GM18520 (cell line): ENCODE measurements at regions not wholly inside any gene's neighbourhood (a gene's known extent, or its start where the extent isn't known, plus 50 kb on each side); places are given as distances from the start of the nearest gene placed in this dataset.
A peak's percentile ranks its signal among the peaks of the same experiment; 100 is the strongest.

Experiments used
- ATAC-seq: cut with Tn5 transposase; IDR thresholded peaks from one replicate; pipeline ENCODE4 v1.9.1; 2021; ENCODE audit not compliant: unreplicated experiment

DNA sequence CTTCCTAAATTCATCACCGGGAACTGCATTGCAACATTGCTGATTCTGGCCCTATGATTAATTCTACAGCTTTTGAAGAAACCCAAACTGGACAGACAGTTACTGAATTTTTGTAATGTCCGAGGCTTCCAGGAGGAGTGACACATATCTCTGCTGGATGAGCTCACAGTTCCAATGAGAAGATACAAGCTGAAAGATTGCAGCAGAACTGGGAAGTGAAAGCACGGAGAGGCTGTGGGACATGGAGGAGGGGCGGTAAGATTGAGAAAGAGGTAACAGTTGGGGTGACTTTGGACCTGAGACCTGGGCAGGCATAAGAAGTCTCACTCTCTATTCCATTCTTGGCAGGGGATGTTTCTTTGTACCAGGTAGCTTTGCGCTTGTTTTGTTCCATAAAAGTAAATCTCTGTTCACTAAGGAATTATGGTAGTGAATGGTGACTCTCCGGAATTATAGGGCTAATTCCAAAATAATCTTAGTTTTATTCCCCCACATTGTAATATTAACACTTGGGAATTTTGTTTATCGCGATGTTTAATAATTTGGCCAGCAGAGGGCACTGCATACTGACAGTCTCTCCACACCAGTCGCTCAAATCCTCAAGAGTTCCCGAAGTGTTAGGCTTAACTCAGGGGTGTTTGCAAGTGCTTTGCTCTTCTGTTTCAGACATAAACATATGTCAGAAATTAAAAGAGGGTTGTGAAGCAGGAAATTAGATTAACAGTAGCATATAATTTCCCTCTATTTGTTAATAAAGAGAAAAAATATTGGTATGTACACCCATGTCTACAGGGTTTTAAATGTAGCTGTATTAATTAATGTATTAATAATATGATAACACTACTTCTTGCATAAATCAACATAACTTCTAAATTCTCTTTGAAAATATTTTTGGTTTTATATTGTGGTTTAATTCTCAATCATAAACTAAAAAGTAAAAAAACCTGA lies 201.4 kb downstream of the SOCS6 start:
- no peak for ATAC-seq

DNA sequence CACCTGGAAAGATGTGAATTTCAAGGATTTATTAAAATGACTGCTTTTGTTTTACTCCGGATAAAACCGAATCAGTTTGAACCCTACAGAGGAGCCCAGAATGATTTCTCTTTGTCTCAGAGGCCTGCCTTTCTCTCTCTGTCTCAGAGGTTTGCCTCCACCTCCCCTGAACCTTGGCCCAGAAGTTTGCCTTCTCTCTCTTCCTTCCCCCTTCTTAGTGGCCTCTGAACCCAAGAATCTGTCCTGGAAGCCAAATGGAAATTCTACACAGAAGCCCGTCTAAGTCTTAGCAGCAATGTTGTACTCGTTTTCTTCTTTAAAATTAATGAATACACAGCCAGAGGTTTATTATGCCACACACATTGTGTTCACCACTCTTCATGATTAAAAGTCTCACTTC lies 200.7 kb downstream of the SOCS6 start:
- no peak for ATAC-seq

DNA sequence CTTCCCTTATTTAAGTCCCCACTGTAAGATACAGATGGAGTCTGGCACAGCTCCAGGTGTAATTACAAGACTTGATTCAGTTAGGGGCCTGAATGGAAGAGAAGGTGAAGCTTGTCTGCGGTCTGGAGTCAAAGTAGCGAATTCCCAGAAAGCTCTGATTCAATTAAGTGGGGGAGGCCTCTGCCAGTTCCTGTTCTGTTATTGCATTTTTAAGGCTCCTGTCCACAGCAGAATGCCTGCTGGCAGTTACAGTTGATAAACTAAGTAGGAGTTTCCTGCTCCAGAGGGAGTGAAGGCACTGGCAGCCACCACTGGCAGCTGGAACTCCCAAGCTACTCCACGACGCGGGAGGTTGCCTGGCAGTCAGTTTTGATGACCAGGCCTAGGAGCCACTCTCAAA lies 181.1 kb downstream of the SOCS6 start:
- ATAC-seq, result no peak

DNA sequence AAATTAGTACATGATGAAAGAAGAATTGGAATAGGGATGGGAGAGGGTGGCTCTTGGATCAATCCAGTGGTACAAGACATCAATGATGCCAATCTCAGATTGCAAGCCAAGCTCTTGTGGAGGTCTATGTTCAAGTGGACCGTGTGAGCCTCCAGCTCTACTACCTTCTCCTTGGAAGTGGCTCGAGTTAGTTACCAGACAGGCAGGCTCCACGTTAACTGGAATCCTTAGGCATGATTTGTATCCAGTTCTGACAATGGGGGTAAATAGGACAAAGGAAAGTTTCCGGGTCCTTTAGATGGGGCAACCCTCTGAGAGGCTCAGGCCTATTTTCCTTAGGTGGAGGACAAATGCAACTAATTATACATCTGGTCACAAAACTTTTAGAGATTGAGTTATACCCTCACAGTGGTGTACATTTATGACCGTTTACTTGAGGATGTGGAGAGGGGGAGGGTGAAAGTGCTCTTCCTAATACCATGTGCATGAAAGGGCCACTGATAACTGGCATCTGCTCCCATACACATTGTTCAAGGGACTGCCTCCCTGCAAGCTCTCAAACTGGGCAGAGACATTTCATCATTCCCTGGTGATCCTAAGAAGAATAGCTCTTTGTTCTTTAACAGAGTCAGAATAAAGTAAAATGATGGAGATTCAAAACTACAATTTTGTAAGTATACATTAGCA lies 180.2 kb downstream of the SOCS6 start:
- ATAC-seq, result no peak

DNA sequence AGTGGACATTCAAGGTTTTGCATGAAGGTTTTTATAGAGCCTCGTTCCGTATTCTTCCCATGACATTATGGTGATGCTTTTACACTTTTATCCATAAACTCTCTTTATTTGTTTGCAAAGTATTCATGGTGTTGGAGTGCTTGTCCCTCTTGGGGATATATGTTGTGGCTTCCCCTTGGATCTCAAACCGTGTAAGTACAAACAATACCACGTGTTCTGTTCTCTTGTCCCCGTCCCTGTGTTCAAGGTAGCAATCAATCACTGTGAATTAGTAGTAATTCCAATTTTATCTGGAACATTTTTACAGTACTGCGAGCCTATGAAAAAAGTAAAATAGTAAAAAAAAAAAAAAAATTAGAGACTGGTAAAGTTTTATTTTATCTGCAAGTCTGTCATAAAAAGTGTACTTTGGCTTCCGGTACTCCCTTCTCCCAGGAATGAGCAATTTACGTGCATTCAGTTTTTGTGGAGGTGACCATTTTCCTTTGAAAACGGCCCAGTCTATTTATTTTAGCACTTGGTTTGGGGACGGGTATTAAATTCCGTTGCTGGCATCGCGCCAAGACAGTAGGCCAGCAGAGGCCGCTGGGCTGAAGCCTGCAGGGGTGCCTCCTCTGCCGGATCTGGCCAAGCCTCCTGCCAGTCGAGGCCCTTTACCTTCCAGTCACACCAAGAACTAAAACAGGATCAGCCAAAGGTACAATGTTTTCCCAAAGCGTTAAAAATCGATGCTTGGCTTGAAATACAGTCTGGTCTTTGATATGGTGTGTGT lies 175.7 kb downstream of the SOCS6 start:
- no peak for ATAC-seq

DNA sequence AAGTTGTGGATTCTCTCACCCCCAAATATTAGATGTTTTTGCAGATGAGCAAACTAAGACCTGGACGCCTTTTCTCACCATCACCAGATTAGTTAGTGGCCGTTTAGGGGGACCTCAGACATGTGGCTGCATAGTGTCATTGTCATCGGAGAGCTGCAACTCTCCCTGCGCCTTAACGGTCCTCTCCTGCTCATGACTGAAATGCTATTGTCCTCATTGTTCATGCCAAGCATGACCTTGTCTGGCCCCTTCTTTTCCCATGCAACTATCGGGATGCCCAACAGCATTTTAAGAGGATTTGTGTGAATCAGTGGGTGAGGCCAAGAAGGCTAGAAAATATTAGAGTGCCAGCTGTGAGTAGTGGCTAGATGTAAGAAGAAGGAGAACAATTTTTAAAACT lies 174.2 kb downstream of the SOCS6 start:
- no peak for ATAC-seq

DNA sequence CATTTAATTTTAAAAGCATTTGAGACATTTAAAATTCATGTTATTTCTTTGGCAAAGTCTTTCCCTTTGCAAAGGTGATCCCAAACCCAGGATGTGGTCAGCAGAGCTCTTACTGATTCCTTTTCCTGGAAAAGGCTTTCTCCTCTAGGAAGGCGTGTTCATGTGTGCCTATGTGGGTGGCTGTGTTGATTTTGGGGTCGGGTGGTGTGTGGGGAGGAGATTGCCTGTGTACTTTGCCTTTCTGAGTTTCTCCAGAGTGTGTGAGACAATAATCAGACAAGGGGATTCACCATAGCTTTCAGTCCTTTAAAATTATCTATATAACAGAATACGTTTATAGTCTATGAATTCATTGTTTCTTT lies 173.2 kb downstream of the SOCS6 start:
- ATAC-seq, result no peak

DNA sequence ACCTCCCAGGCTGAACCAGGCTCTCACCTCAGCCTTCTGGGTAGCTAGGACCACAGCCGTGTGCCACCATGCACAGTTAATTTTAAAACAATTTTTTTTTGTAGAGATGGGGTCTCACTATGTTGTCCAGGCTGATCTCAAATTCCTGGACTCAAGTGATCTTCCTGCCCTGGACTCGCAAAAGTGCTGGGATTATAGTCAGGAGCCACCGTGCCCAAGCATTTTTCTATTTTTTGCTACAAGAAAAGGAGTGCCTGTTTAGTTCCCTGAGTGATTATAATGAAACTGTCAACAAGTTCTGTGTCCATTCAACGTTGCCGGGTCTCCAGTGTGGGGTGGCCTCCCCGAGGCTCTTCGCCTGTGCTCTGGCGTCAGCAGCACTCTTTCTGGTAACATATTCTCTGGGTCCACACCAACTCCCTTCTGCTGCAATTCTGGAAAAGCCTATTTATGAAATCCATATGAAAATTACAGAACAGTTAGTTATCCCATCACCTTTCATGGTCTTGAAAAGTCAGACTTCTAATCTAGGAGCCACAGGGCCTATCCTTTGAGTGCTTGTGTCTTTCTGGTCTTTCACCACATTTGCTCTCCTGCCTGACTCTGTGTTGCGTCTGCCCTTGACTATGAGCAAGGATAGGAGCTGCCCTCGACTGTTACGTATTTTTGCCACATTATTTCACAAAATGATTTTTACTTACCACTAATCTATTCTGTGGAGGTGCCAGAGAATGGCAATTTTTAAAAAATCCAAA lies 172.7 kb downstream of the SOCS6 start:
- no peak for ATAC-seq

DNA sequence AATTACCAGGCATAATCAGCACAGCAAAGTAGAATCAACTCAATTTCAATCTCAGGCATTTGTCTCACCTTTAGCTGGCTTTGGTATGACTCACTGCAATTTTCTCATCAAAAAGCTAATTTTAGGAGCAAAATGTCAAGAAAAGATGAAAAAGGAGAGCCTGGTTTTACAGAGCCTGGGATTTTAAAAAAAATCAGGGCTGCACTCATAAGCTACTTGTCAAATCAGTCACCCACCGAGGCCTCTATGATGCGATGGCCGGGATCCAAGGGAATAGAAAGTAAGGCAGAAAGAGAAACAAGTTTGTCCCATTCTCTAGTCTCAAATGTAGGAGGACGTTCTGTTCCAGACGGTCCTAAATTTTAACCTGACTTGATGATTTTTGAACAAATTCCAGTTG lies 170.9 kb downstream of the SOCS6 start:
- no peak for ATAC-seq

DNA sequence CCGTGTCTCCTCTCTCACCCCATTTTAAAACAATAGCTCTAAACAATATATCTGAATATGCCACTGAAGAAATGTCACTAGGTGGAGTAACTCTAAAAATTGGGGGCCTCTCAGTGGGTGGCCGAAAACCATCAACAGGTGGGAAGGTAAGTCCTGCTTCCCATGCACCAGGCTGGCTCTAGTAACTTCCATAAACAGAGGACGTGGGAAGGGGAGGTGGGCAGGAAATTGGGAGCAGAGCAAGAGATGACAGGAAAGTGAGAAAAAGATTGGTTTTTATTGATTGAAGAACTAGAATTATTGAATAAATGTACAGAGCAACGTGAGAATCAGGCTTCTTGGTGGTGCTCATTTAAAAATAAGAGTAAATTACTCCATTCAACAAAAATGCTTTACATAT lies 170.4 kb downstream of the SOCS6 start:
- no peak for ATAC-seq

DNA sequence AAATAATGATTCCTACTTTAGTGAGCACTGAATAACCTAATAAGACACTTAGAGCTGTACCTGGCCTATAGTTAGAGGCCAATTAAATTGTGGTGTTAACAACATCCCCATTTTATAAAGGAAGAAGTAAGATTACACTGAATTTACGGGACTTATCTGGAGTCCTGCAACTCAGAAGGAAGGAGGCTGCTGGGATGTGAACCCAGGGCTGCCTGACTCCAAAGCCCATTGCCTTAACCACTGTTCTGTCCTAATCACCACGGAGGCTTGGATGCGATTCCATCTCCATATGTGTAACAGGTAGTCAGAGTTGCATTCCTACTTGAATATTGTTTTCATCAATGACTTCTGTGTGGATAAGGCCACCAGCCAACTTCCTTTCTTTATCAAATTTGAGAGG lies 168.9 kb downstream of the SOCS6 start:
- no peak for ATAC-seq

DNA sequence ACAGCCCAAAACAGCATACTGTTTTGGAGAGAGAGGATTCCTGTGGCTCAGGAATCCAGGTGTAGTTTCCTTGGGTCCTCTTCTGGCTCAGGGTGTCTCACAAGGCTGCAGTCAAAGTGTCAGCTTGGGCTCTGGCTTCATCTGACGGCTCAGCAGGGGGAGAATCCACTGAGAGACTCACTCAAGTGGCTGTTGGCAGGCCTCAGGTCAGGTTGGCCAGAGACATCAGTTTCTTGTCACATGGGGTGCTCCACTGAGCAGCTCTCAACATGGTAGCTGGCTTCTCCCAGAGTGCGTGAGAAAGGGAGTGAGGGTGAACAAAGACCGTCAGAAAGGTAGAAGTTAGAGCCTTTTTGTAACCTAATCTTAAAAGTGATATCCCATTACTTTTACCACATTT lies 168.4 kb downstream of the SOCS6 start:
- ATAC-seq, result no peak

DNA sequence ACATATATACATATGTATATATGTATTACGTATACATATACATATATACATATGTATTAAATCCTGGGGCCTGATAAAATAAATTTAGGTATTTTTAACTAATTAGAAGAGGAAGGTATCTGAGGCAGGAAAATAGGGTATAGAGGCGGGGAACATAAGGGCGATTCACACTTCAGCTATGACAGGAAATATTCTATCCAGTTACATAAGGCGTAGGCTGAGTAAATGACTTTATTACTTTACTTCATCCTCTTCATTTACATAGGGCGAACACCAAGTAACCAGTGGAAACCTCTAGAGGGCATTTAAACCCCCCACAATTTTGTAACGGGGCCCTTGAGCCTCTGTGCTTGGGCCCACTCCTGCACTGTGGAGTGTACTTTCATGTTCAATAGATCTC lies 167.5 kb downstream of the SOCS6 start:
- ATAC-seq, result no peak

DNA sequence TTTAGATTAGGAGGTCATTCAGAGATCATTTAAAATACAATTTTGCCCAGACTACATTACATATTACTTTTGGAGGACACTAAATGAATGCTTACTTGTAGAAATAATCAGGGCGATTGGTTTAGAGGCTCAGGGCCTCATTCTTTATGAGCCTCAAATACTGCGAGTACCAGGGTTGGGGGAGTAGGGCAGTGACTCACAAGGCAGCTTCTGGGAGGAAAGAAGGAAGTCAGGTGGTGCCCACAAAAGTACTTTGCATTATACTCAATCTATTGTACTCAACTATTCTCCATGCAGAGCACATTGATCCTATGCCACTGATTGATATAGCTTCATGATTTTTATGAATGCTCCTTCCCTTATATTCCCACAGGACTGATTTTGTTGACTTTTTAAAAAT lies 166.9 kb downstream of the SOCS6 start:
- no peak for ATAC-seq

DNA sequence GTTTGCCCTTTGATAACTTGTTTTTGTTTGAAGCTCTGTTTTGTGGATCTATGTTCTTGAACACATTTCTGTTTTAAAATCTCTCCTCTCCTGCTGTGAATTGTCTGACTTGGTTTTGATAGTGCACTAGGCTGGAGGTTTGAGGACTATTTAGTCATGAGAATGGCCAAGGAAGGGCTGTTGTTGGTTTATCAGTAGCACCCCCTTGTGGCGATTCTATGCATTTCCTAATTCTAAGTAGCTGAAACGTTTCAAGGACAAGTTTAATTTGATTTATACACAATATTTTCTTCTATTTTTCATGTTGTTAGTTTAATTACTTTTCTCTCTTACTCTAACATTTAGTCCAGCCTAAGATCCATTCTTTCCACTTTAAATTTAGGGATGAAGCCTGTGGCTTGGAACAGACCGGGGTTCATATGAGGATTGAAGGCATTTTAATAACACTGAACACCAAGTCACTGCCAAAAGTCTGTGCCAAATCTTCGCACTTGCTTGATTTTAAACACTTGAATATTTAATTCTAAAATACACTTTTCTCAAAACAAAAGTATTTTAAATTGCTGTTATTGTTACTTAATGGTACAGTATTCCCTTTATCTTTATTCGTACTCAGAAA lies 166.0 kb downstream of the SOCS6 start:
- peak; percentile 64 for ATAC-seq

DNA sequence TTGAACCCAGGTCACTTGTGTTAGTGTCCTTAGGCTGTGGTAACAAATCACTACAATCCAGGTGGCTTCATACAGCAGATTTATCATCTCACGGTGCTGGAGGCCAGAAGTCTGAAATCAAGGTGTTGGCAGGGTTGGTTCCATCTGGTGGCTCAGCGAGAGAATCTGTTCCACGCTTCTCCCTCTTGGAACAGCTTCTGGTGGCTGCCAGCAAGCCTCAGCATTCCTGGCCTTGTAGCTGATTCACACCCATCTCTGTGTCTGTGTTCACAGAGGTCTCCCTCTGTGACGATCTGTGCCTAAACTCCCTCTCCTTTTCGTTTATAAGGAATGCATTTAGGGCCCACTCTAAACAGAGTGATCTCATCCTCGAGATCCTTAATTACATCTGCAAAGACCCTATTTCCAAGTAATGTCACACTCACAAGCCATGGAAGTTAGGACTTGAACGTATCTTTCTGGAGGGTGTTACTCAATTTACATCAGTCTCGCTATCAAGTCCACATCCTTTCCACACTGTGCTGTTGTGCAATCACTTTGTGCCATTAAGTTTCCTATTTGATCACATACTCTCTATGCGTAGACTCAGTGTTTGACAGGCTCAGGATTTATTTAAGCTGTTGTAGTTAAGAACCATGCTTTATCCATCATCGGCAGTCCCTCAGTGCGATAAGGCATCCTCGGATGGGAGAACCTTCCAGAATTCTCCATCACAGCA lies 164.4 kb downstream of the SOCS6 start:
- ATAC-seq, result no peak

DNA sequence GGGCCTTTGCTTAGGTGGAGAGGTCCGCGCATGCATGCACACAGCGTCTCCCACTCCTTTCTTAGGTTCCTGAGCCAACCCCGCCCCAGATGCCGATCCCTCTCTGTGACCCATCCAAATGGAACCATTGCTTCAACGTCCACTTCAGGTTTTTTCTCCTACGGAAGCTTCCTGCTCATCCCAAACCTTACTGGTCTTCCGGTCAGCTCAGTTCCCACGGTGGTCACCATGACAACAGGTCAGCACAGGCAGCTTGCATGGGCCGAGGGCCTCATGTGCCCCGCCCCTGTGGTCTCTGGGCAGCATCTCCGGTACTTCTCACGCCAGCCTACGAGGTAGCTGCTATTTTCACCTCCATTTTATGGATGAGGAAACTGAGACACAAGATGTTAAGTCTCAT lies 163.7 kb downstream of the SOCS6 start:
- ATAC-seq, result no peak

DNA sequence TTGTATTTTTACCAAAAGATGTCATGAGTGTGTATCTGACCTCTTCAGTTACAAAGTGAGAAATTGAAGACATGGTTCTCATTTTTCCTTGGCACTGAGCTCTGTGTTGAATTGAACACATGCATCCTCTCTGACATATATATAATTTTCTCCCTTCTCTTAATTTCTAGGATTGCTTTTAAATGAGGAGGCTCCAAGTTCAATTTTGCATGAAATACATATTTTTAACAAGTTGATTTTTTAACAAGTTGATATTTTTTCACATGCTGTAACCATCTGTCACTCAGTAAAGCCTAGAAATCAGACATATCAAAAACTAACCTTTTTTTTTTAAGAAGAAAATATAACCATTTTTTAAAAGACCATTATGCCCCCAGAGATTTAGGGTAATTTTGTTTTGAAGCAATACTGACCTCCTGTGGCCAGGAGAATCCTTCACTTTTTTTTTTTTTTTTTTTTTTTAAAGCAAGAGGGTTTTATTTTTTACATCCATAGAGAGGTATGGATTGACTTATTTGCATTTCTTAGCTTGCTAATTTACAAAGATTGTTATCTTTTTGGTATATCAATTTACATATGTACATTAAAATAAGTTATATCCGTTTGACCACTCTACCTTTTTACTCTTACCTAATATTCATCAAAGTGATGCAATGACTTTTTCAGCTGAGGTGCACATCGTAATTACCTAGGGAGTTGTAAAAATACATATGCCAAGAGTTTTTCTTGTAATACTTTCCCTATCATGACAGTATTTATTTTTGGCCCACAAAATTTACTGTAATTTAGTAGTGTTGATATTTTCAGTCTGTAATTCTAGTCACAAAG lies 161.8 kb downstream of the SOCS6 start:
- no peak for ATAC-seq

DNA sequence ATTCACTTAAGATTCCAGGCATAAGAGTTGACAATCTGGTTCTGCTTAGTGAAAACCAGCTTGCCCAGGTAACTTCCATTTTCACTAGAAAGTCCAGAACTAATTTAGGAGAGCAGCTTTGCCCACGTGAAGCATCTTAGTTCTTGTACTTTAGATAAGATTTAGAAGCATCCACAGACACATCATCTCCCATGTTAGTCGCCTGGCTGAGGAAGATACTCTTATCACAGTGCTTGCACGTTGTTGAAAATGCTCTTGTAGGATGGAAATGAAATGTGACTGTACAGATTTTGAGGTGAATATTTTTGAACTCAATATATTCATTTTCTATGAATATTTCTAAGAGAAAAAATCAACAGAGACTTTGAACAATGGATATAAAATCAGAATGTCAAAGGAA lies 159.7 kb downstream of the SOCS6 start:
- ATAC-seq, result no peak
